Neural progenitor cell (in vitro differentiated cells): ENCODE measurements at regions not wholly inside any gene's neighbourhood (a gene's known extent, or its start where the extent isn't known, plus 50 kb on each side); places are given as distances from the start of the nearest gene placed in this dataset.

Experiments used
- EZH2 ChIP-seq: fragments of 200-600 bp; sonication (generic); IDR thresholded peaks from 2 replicates; pipeline ENCODE4 v1.6.1; 2017; ENCODE audit warnings: antibody characterized with exemption, mild to moderate bottlenecking, moderate library complexity
- EZH2phosphoT487 ChIP-seq: fragments of 200-600 bp; sonication (generic); IDR thresholded peaks from 2 replicates; pipeline ENCODE4 v1.6.1; 2017; ENCODE audit warnings: antibody characterized with exemption
- TF ChIP-seq, protein P1 (sequence below): fragments of 200-600 bp; sonication (generic); IDR thresholded peaks from 2 replicates; pipeline ENCODE4 v1.5.1; 2017; ENCODE audit warnings: antibody characterized with exemption, mild to moderate bottlenecking

DNA sequence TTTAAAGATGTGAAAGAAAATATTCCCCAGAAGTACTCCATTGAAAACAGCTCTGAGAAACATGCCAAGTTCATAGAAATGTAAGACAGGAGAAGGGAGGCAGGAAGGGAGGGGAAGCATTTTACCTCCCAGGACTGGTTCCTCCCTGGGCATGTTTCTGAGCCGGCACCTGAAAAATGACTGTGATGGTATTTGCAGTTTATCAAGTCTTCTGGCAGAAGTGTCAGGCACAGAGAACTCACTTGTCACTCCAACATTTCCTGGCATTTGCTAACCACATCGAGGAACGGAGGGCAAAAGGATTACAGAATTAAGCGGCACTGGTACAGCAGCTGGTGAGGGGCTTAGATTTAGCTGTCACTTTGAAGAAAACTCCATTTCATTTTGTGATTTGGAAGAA, 1054.0 kb downstream of the TUSC7 start:
- TF ChIP-seq, protein P1, sequence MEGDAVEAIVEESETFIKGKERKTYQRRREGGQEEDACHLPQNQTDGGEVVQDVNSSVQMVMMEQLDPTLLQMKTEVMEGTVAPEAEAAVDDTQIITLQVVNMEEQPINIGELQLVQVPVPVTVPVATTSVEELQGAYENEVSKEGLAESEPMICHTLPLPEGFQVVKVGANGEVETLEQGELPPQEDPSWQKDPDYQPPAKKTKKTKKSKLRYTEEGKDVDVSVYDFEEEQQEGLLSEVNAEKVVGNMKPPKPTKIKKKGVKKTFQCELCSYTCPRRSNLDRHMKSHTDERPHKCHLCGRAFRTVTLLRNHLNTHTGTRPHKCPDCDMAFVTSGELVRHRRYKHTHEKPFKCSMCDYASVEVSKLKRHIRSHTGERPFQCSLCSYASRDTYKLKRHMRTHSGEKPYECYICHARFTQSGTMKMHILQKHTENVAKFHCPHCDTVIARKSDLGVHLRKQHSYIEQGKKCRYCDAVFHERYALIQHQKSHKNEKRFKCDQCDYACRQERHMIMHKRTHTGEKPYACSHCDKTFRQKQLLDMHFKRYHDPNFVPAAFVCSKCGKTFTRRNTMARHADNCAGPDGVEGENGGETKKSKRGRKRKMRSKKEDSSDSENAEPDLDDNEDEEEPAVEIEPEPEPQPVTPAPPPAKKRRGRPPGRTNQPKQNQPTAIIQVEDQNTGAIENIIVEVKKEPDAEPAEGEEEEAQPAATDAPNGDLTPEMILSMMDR: no peak
- TF ChIP-seq EZH2 (no peak), EZH2phosphoT487 (no peak)
